ENCODE measurements at regions not wholly inside any gene's neighbourhood (a gene's known extent, or its start where the extent isn't known, plus 50 kb on each side); places are given as distances from the start of the nearest gene placed in this dataset.

DNA sequence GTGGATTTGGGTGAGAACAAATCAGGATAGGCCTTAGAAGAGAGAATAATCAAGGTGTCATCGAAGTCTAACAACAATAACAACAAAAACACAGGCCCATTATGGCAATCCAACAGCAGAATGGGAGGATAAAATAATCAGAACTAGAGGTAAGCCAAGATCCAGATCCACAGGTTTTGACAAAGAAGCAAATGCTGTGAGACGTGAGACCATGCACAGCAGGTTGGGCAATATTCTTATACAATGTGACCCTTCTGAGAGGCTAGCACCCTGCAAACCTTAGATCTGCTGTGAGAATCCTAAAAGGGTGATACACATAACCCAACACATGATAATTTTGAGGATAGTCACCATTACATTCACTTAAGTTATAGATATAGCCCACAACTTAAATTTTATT, 352.9 kb downstream of the CDH10 start:
- no TSS peak for BruUV-seq (replicated peaks)
- Mint-ChIP-seq H3K36me3 (ENCODE audit: insufficient read depth, unreplicated experiment) (no peaks in the 10 kb centered on the region), H3K27me3 (ENCODE audit: unreplicated experiment) (no peaks in the 10 kb centered on the region), H3K9me3 (ENCODE audit: low read depth, unreplicated experiment) (peaks cover 10% of the 10 kb centered on the region), H3K4me1 (ENCODE audit: low read depth, unreplicated experiment) (no peaks in the 10 kb centered on the region), H3K4me3 (ENCODE audit: low read depth, unreplicated experiment) (no peak overlapping the region), H3K27ac (ENCODE audit: unreplicated experiment) (no peak overlapping the region)
- TF ChIP-seq, protein P1, sequence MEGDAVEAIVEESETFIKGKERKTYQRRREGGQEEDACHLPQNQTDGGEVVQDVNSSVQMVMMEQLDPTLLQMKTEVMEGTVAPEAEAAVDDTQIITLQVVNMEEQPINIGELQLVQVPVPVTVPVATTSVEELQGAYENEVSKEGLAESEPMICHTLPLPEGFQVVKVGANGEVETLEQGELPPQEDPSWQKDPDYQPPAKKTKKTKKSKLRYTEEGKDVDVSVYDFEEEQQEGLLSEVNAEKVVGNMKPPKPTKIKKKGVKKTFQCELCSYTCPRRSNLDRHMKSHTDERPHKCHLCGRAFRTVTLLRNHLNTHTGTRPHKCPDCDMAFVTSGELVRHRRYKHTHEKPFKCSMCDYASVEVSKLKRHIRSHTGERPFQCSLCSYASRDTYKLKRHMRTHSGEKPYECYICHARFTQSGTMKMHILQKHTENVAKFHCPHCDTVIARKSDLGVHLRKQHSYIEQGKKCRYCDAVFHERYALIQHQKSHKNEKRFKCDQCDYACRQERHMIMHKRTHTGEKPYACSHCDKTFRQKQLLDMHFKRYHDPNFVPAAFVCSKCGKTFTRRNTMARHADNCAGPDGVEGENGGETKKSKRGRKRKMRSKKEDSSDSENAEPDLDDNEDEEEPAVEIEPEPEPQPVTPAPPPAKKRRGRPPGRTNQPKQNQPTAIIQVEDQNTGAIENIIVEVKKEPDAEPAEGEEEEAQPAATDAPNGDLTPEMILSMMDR (IDR thresholded peaks at IDR 0.05; ENCODE audit: unreplicated experiment) = no peak
- CTCF ChIA-PET = no interaction called here
- intact Hi-C loops (cut with micrococcal nuclease; ENCODE audit: unreplicated experiment) = no loop called here
- no peak for DNase-seq

DNA sequence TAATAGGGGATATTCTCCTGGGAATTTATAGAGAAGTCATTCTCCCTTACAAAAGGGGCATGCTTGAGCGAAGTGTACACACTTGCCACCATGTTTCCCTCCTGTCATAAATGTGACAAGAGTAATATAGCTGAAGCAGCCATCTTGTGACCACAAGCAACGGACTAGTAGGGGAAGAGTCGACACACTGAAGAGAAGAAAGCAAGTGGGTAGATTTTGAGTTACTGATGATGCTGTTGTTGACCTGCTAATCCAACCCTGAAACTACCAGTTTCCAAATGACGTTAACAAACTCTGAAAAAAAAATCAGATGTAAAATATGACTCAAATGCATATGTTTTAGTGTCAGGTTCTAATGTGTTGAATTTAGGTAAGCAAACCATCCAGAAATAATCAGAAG, 350.4 kb downstream of the CDH10 start:
- Mint-ChIP-seq H3K9me3 (ENCODE audit: low read depth, unreplicated experiment) (peaks cover 10% of the 10 kb centered on the region), H3K4me1 (ENCODE audit: low read depth, unreplicated experiment) (no peaks in the 10 kb centered on the region), H3K36me3 (ENCODE audit: insufficient read depth, unreplicated experiment) (no peaks in the 10 kb centered on the region), H3K27me3 (ENCODE audit: unreplicated experiment) (no peaks in the 10 kb centered on the region), H3K27ac (ENCODE audit: unreplicated experiment) (no peak overlapping the region), H3K4me3 (ENCODE audit: low read depth, unreplicated experiment) (no peak overlapping the region)
- CTCF ChIA-PET = no interaction called here
- BruUV-seq (replicated peaks) = no TSS peak
- intact Hi-C loops (cut with micrococcal nuclease; ENCODE audit: unreplicated experiment) = no loop called here
- TF ChIP-seq, protein P1 (IDR thresholded peaks at IDR 0.05; ENCODE audit: unreplicated experiment) = no peak
- no peak for DNase-seq

DNA sequence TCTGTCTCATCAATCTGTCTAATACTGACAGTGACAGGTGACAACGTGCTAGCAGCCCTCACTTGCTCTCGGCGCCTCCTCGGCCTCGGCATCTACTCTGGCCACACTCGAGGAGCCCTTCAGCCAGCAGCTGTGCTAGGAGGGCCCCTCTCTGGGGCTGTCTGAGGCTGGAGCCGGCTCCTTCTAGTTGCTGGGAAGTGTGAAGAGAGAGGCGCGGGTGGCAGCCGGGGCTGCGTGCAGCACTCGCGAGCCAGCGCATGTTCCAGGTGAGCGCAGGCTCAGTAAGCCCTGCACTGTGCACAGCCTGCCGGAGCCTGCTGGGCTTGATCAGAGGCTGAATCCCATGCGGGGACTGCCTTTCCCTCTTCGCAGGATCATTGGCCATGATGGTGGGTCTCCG, 330.7 kb downstream of the CDH10 start:
- TF ChIP-seq, protein P1 (IDR thresholded peaks at IDR 0.05; ENCODE audit: unreplicated experiment) = no peak
- Mint-ChIP-seq H3K4me3 (ENCODE audit: low read depth, unreplicated experiment) (no peak overlapping the region), H3K9me3 (ENCODE audit: low read depth, unreplicated experiment) (peaks cover 26% of the 10 kb centered on the region), H3K36me3 (ENCODE audit: insufficient read depth, unreplicated experiment) (no peaks in the 10 kb centered on the region), H3K4me1 (ENCODE audit: low read depth, unreplicated experiment) (no peaks in the 10 kb centered on the region), H3K27me3 (ENCODE audit: unreplicated experiment) (no peaks in the 10 kb centered on the region), H3K27ac (ENCODE audit: unreplicated experiment) (no peak overlapping the region)
- DNase-seq = no peak
- intact Hi-C loops (cut with micrococcal nuclease; ENCODE audit: unreplicated experiment) = no loop called here
- BruUV-seq (replicated peaks) = no TSS peak
- CTCF ChIA-PET = no interaction called here

DNA sequence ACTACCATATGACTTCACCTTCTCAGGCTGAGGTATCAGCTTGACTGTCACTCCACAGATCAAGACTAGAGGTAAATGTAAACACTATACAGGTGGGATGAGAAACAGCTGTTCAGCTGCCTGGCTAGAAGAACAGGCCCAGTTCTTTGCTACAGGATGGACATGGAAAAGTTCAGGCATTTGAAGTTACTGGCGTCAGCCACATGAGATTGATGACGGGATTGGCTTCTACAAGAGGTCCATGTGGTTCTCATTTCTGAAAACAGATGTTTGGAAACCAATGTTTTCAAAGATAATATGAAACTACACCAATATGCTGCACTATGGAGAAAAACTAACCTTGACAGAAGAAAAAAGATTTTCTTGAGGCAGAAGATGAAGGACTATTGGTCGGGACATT, 324.1 kb downstream of the CDH10 start:
- TF ChIP-seq, protein P1 (IDR thresholded peaks at IDR 0.05; ENCODE audit: unreplicated experiment) = no peak
- no peak for DNase-seq
- no TSS peak for BruUV-seq (replicated peaks)
- Mint-ChIP-seq H3K27ac (ENCODE audit: unreplicated experiment) (no peak overlapping the region), H3K27me3 (ENCODE audit: unreplicated experiment) (no peaks in the 10 kb centered on the region), H3K36me3 (ENCODE audit: insufficient read depth, unreplicated experiment) (no peaks in the 10 kb centered on the region), H3K9me3 (ENCODE audit: low read depth, unreplicated experiment) (peaks cover 16% of the 10 kb centered on the region), H3K4me1 (ENCODE audit: low read depth, unreplicated experiment) (no peaks in the 10 kb centered on the region), H3K4me3 (ENCODE audit: low read depth, unreplicated experiment) (no peak overlapping the region)
- CTCF ChIA-PET = no interaction called here
- intact Hi-C loops (cut with micrococcal nuclease; ENCODE audit: unreplicated experiment) = no loop called here
